ENCODE measurements at regions not wholly inside any gene's neighbourhood (a gene's known extent, or its start where the extent isn't known, plus 50 kb on each side); places are given as distances from the start of the nearest gene placed in this dataset.
"Not testable (repeated sequence)": the region's sequence is repeated elsewhere in the genome, so short reads cannot be mapped to it uniquely, and the experiment has no call there.

DNA sequence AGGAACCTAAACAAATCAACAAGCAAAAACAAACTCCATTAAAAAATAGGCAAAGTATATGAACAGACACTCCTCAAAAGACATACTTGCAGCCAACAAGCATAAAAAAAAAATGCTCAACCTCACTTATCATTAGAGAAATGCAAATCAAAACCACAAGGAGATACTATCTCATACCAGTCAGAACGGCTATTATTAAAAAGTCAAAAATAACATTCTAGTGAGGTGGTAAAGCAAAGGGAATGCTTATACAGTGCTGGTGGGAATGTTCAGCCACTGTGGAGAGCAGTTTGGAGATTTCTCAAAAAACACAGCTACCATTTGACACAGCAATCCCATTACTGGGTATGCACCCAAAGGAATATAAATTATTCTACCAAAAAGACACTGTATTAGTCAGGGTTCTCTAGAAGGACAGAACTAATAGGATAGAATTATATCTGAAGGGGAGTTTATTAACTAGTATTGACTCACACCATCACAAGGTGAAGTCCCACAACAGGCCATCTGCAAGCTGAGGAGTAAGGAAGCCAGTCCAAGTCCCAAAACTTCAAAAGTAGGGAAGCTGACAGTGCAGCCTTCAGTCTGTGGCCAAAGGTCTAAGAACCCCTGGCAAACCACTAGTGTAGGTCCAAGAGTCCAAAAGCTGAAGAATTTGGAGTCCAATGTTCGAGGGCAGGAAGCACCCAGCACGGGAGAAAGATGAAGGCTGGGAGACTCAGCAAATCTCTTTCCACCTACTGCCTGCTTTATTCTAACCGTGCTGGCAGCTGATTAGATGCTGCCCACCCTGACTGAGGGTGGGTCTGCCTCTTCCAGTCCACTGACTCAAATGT lies 101.6 kb upstream of the KRAS start:
- POLR2A ChIA-PET: no interaction called here
- H3K27me3 ChIP-seq (ENCODE audit: control insufficient read depth, insufficient read depth, low read length): no peaks in the 10 kb centered on the region
- H3K4me3 ChIP-seq (ENCODE audit: low read depth, low read length): no peak overlapping the region
- peak; percentile 25 for DNase-seq (ENCODE audit: low read depth)
- H3K36me3 ChIP-seq (ENCODE audit: control insufficient read depth, insufficient read depth, low read length): no peaks in the 10 kb centered on the region
- CTCF ChIA-PET: interaction anchor here (1.0 kb wide), 1 partner anchor 30 kb away, joined by 3 read pairs; no protein-coding TSS in a partner anchor
- TF ChIP-seq, protein P1, sequence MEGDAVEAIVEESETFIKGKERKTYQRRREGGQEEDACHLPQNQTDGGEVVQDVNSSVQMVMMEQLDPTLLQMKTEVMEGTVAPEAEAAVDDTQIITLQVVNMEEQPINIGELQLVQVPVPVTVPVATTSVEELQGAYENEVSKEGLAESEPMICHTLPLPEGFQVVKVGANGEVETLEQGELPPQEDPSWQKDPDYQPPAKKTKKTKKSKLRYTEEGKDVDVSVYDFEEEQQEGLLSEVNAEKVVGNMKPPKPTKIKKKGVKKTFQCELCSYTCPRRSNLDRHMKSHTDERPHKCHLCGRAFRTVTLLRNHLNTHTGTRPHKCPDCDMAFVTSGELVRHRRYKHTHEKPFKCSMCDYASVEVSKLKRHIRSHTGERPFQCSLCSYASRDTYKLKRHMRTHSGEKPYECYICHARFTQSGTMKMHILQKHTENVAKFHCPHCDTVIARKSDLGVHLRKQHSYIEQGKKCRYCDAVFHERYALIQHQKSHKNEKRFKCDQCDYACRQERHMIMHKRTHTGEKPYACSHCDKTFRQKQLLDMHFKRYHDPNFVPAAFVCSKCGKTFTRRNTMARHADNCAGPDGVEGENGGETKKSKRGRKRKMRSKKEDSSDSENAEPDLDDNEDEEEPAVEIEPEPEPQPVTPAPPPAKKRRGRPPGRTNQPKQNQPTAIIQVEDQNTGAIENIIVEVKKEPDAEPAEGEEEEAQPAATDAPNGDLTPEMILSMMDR (IDR thresholded peaks at IDR 0.05; ENCODE audit: insufficient read depth, low read depth, low read length): no peak

DNA sequence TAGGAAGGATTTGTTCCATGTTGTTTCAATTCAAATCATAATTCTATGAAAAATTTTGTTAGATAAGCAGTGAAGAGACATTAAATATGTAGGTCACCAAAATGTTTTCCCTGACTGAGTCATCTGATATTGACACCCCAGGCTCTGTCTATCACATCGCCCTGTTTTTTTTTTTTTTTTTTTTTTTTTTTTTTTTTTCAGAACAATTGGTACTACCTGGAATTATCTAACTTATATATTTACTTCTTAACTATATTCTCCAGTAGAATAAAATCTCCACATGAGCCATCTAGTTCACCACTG lies 97.8 kb upstream of the KRAS start:
- Histone ChIP-seq H3K4me3 (ENCODE audit: low read depth, low read length) (no peak overlapping the region), H3K36me3 (ENCODE audit: control insufficient read depth, insufficient read depth, low read length) (no peaks in the 10 kb centered on the region), H3K27me3 (ENCODE audit: control insufficient read depth, insufficient read depth, low read length) (no peaks in the 10 kb centered on the region)
- TF ChIP-seq, protein P1 (IDR thresholded peaks at IDR 0.05; ENCODE audit: insufficient read depth, low read depth, low read length): no peak
- ChIA-PET CTCF (no interaction called here), POLR2A (no interaction called here)
- no peak for DNase-seq (ENCODE audit: low read depth)

DNA sequence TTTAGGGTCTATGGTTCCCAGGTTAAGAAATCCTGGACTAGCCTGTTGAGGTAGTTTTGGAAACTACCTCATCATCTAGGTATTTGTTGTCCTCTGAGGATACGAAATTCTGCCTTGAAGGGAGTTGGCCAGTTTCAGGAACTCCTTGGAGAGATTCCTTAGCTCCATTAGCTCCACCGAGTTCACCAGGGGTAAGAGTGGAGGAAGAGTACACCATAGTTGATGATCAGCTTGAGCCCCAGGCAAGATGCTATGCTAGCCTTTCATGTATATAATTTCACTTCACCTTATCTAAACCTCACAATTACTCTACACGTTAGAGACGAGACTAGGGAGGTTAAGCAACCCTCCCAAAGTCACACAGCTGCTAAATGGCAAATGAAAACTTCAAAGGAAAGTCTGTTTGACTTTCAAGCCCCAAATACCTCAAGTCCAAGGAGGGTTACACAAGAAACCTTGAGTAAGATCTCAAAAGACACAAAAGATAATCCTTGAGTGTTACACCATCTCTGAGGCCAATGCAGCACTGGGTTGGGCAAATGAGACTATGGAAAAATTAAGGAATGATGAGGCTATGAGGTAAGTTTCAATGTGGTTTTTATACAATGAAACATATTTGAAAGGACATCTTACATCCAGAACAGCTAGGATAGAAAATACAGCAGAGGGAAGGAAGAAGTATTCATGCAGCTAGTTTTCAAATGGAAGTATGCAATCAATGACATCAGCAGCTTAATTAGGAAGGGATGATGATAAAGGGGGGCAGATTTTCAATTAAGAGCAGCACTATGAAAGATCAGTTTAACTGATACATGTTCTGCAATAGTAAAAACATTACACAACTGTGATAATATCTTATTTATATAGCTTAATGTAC lies 97.2 kb upstream of the KRAS start:
- ChIA-PET CTCF (no interaction called here), POLR2A (no interaction called here)
- TF ChIP-seq, protein P1 (IDR thresholded peaks at IDR 0.05; ENCODE audit: insufficient read depth, low read depth, low read length): no peak
- no peak for DNase-seq (ENCODE audit: low read depth)
- Histone ChIP-seq H3K36me3 (ENCODE audit: control insufficient read depth, insufficient read depth, low read length) (no peaks in the 10 kb centered on the region), H3K27me3 (ENCODE audit: control insufficient read depth, insufficient read depth, low read length) (no peaks in the 10 kb centered on the region), H3K4me3 (ENCODE audit: low read depth, low read length) (no peak overlapping the region)

DNA sequence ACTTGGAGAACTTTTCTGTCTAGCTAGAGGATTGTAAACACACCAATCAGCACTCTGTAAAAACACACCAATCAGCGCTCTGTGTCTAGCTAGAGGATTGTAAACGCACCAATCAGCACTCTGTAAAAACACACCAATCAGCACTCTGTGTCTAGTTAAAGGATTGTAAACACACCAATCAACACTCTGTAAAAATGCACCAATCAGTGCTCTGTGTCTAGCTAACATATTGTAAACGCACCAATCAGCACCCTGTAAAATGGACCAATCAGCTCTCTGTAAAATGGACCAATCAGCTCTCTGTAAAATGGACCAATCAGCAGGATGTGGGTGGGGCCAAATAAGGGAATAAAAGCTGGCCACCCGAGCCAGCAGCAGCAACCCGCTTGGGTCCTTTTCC lies 91.1 kb upstream of the KRAS start:
- CTCF ChIA-PET: interaction anchor here (0.6 kb wide), 1 partner anchor 14 kb away, joined by 3 read pairs; no protein-coding TSS in a partner anchor
- POLR2A ChIA-PET; DNase-seq (ENCODE audit: low read depth); H3K4me3 ChIP-seq (ENCODE audit: low read depth, low read length); H3K36me3 ChIP-seq (ENCODE audit: control insufficient read depth, insufficient read depth, low read length); H3K27me3 ChIP-seq (ENCODE audit: control insufficient read depth, insufficient read depth, low read length): not testable (repeated sequence)

DNA sequence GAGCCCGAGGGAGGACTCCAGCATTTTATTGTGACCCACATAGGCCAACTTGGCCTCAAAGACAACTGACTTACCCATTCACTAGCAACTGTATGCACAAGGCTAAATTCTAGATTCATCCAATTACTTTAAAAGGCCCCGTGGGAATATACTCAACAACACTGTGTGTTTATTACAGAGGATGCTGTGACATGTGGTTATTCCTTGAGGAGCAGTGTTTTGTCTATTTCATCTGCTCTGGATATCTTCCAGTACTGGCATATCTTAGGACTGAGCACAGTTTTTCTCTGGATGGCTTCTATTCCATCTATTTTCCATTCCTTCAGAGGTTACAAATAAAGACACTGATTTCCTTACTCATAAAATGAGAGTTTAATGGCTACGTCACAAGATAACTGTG lies 87.2 kb upstream of the KRAS start:
- H3K36me3 ChIP-seq (ENCODE audit: control insufficient read depth, insufficient read depth, low read length): no peaks in the 10 kb centered on the region
- POLR2A ChIA-PET: no interaction called here
- TF ChIP-seq, protein P1 (IDR thresholded peaks at IDR 0.05; ENCODE audit: insufficient read depth, low read depth, low read length): no peak
- no peak for DNase-seq (ENCODE audit: low read depth)
- no peaks in the 10 kb centered on the region for H3K27me3 ChIP-seq (ENCODE audit: control insufficient read depth, insufficient read depth, low read length)
- CTCF ChIA-PET: no interaction called here
- H3K4me3 ChIP-seq (ENCODE audit: low read depth, low read length): no peak overlapping the region
